Endothelial cell of umbilical vein (primary cell): ENCODE measurements at regions not wholly inside any gene's neighbourhood (a gene's known extent, or its start where the extent isn't known, plus 50 kb on each side); places are given as distances from the start of the nearest gene placed in this dataset.

Experiments
- BruUV-seq: library from RNA; stranded (reverse); fragments of 400-500 nt; replicated peaks from 2 replicates; lab custom pipeline; 2021; lab: Mats Ljungman, UMichigan
- CTCF ChIA-PET: fragments of 300-600, 350-600 bp; sonication (Branson Sonifier 250); formaldehyde crosslinking; loops from one replicate; lab custom pipeline; 2021; ENCODE audit warnings: antibody characterized with exemption, inconsistent platforms; lab: Charles Lee
- POLR2A ChIA-PET: fragments of 300-600, 350-600 bp; sonication (Branson Sonifier 250); formaldehyde crosslinking; loops from one replicate; lab custom pipeline; 2021; ENCODE audit warnings: antibody characterized with exemption, inconsistent platforms; lab: Charles Lee
- DNase-seq: peaks from one replicate; pipeline ENCODE4 v3.0.0-alpha.2; 2011; ENCODE audit warnings: low read depth, low spot score
- FAIRE-seq: peaks from 2 replicates; lab custom pipeline; 2011; peaks lifted over from hg19 to GRCh38; lab: Jason Lieb, UNC
- H2AFZ ChIP-seq: 2 replicates; pipeline ENCODE4 v1.6.0; 2012; ENCODE audit warnings: low read depth, low read length, control low read depth, inconsistent platforms
- H3K27ac ChIP-seq: 2 replicates; pipeline ENCODE4 v1.5.1; 2011; ENCODE audit warnings: low read depth, mild to moderate bottlenecking, control low read depth, low read length, moderate library complexity; ENCODE audit not compliant: insufficient read depth
- H3K27me3 ChIP-seq, 2 experiments: 2 replicates each; pipeline versions ENCODE4 v1.6.0 to v1.6.1; 2011; ENCODE audit warnings: low read length in 2 of 2, mixed read lengths in 1 of 2; ENCODE audit not compliant: control insufficient read depth in 2 of 2, insufficient read depth in 2 of 2
- H3K36me3 ChIP-seq, 2 experiments: 2 replicates in 1 of 2; 3 replicates in 1 of 2; pipeline ENCODE4 v1.5.1; 2011; ENCODE audit warnings: low read length in 2 of 2, mild to moderate bottlenecking in 1 of 2, moderate library complexity in 1 of 2; ENCODE audit not compliant: control insufficient read depth in 2 of 2, insufficient read depth in 2 of 2; ENCODE audit errors: extremely low read depth in 1 of 2
- H3K4me1 ChIP-seq: 3 replicates; pipeline ENCODE4 v1.5.1; 2011; ENCODE audit warnings: mild to moderate bottlenecking, low read length; ENCODE audit not compliant: control insufficient read depth, insufficient read depth; ENCODE audit errors: extremely low read depth
- H3K4me2 ChIP-seq: 2 replicates; pipeline ENCODE4 v1.6.1; 2011; ENCODE audit warnings: low read length, control low read depth, mixed read lengths; ENCODE audit not compliant: insufficient read depth
- H3K4me3 ChIP-seq, 3 experiments: fragments of 200-600 bp in 1 of 3; sonication (generic), shearing (Covaris generic) in 1 of 3; replicated peaks in 1 of 3; 2 replicates each; pipeline ENCODE4 v1.5.1; 2011 to 2016; ENCODE audit warnings: control low read depth in 3 of 3, low read length in 3 of 3, mild to moderate bottlenecking in 2 of 3, inconsistent platforms in 1 of 3, low read depth in 1 of 3, moderate library complexity in 1 of 3; ENCODE audit not compliant: insufficient read depth in 1 of 3
- H3K79me2 ChIP-seq: 2 replicates; pipeline ENCODE4 v1.6.0; 2012; ENCODE audit warnings: low read length, inconsistent platforms; ENCODE audit not compliant: control insufficient read depth, insufficient read depth
- H3K9ac ChIP-seq: replicated peaks from 2 replicates; pipeline ENCODE3; 2011; ENCODE audit warnings: low read length, control low read depth; ENCODE audit not compliant: insufficient read depth; ENCODE audit errors: extremely low read depth
- H3K9me1 ChIP-seq: replicated peaks from 3 replicates; pipeline ENCODE4 v1.6.0; 2011; ENCODE audit warnings: mild to moderate bottlenecking, low read length; ENCODE audit not compliant: control insufficient read depth, insufficient read depth; ENCODE audit errors: extremely low read depth
- H3K9me3 ChIP-seq: replicated peaks from 2 replicates; pipeline ENCODE4 v1.5.1; 2012; ENCODE audit warnings: low read length, inconsistent platforms; ENCODE audit not compliant: control insufficient read depth, insufficient read depth
- H4K20me1 ChIP-seq: replicated peaks from 2 replicates; pipeline ENCODE3; 2011; ENCODE audit warnings: mild to moderate bottlenecking, low read length; ENCODE audit not compliant: control insufficient read depth, insufficient read depth; ENCODE audit errors: extremely low read depth
- EZH2 ChIP-seq: IDR thresholded peaks from 2 replicates; pipeline ENCODE4 v1.6.1; 2012; ENCODE audit warnings: borderline replicate concordance, low read depth, mild to moderate bottlenecking, moderate library complexity, low read length, inconsistent platforms; ENCODE audit not compliant: severe bottlenecking
- FOS ChIP-seq: IDR thresholded peaks from 2 replicates; pipeline ENCODE4 v1.6.1; 2011; ENCODE audit warnings: mild to moderate bottlenecking, low read length, moderate library complexity, borderline replicate concordance; ENCODE audit not compliant: insufficient read depth
- GATA2 ChIP-seq: IDR thresholded peaks from 2 replicates; pipeline ENCODE4 v1.7.0; 2011; ENCODE audit warnings: low read depth, mild to moderate bottlenecking, moderate library complexity, mixed read lengths, low read length; ENCODE audit not compliant: insufficient read length, insufficient read depth
- JUN ChIP-seq: IDR thresholded peaks from 2 replicates; pipeline ENCODE4 v1.6.1; 2011; ENCODE audit warnings: borderline replicate concordance, low read depth; ENCODE audit not compliant: insufficient read length, insufficient read depth
- MAX ChIP-seq: IDR thresholded peaks from 2 replicates; pipeline ENCODE4 v1.6.1; 2011; ENCODE audit not compliant: insufficient read depth, insufficient read length
- MYC ChIP-seq: IDR thresholded peaks from one replicate; pipeline ENCODE4 v1.6.1; 2011; ENCODE audit warnings: mild to moderate bottlenecking, low read depth, low read length
- POLR2A ChIP-seq: IDR thresholded peaks from 2 replicates; pipeline ENCODE4 v1.6.1; 2012; ENCODE audit warnings: low read depth, mild to moderate bottlenecking, control low read depth, low read length
- POLR2AphosphoS5 ChIP-seq: IDR thresholded peaks from 2 replicates; pipeline ENCODE4 v1.6.1; 2012; ENCODE audit warnings: low read depth, mild to moderate bottlenecking, control low read depth, low read length, moderate library complexity; ENCODE audit not compliant: insufficient read depth
- dilution Hi-C: fragments of 300-500 bp; cut with MboI; formaldehyde crosslinking; loops from one replicate; pipeline ENCODE4 v1.15.0; 2019; ENCODE audit warnings: low sequenced_read_pairs; ENCODE audit not compliant: extremely low pct_ligation_motif_present
- intact Hi-C: fragments of 100-400 bp; cut with micrococcal nuclease; formaldehyde crosslinking; loops from one replicate; pipeline ENCODE4 v1.10.0; 2022
- TF ChIP-seq, protein P1 (sequence below), 2 donors: IDR thresholded peaks; 1 replicate in 1 of 2; 2 replicates in 1 of 2; pipeline ENCODE4 v1.5.1; 2011; ENCODE audit warnings: low read length in 2 of 2, mild to moderate bottlenecking in 2 of 2, moderate library complexity in 2 of 2, control low read depth in 1 of 2, inconsistent platforms in 1 of 2, low read depth in 1 of 2; ENCODE audit not compliant: insufficient read depth in 1 of 2; ENCODE audit errors: extremely low read depth in 1 of 2

GRCh38 chr2:236730393-236730792 lies 160.8 kb downstream of the ACKR3 start:
- Histone ChIP-seq H3K9ac (no peak overlapping the region), H2AFZ (no peak overlapping the region), H3K79me2 (no peaks in the 10 kb centered on the region), H4K20me1 (no peaks in the 10 kb centered on the region), H3K27ac (no peak overlapping the region), H3K4me2 (no peak overlapping the region), H3K4me3 (no peak overlapping the region), H3K27me3 (no peaks in the 10 kb centered on the region), H3K36me3 (no peaks in the 10 kb centered on the region), H3K4me1 (no peaks in the 10 kb centered on the region), H3K9me3 (no peaks in the 10 kb centered on the region), H3K9me1 (no peaks in the 10 kb centered on the region)
- TF ChIP-seq EZH2 (no peak), JUN (no peak), POLR2AphosphoS5 (no peak), POLR2A (no peak), GATA2 (no peak), MYC (no peak), MAX (no peak), FOS (no peak)
- TF ChIP-seq, protein P1, sequence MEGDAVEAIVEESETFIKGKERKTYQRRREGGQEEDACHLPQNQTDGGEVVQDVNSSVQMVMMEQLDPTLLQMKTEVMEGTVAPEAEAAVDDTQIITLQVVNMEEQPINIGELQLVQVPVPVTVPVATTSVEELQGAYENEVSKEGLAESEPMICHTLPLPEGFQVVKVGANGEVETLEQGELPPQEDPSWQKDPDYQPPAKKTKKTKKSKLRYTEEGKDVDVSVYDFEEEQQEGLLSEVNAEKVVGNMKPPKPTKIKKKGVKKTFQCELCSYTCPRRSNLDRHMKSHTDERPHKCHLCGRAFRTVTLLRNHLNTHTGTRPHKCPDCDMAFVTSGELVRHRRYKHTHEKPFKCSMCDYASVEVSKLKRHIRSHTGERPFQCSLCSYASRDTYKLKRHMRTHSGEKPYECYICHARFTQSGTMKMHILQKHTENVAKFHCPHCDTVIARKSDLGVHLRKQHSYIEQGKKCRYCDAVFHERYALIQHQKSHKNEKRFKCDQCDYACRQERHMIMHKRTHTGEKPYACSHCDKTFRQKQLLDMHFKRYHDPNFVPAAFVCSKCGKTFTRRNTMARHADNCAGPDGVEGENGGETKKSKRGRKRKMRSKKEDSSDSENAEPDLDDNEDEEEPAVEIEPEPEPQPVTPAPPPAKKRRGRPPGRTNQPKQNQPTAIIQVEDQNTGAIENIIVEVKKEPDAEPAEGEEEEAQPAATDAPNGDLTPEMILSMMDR (IDR thresholded peaks at IDR 0.05; ENCODE audit: extremely low read depth in 1 of 2, insufficient read depth in 1 of 2, low read depth in 1 of 2, low read length in 2 of 2): no peak
- intact Hi-C loops: no loop called here
- POLR2A ChIA-PET: no interaction called here
- BruUV-seq: no TSS peak
- dilution Hi-C loops: no loop called here
- FAIRE-seq (no peak), DNase-seq (no peak)
- CTCF ChIA-PET: no interaction called here
